NCI-H460 (cell line): ENCODE measurements at regions not wholly inside any gene's neighbourhood (a gene's known extent, or its start where the extent isn't known, plus 50 kb on each side); places are given as distances from the start of the nearest gene placed in this dataset.

ENCODE experiments used
- DNase-seq: peaks from one replicate; pipeline ENCODE4 v3.0.0-alpha.2; 2016; ENCODE audit warnings: low read depth; ENCODE audit errors: extremely low read depth

DNA sequence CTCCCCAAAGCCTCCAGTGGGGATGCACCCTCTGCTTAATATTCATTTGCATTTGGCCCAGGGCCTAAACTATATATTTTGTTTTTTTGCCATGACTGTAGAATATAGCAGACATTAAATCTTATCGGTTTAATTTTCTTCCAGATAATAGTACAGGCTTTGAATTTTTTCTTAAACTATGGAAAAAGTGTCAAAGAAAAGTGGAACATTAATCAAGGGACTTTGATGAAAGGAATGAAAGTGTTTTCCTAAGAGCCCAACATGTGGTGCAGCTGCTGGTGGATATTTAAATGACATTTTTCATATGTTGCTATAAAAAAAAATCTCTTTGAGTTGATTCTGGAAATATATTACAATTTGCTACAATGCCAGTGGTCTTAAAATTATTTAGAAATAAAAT is 346.8 kb downstream of the CYP26B1 start:
- no peak for DNase-seq

DNA sequence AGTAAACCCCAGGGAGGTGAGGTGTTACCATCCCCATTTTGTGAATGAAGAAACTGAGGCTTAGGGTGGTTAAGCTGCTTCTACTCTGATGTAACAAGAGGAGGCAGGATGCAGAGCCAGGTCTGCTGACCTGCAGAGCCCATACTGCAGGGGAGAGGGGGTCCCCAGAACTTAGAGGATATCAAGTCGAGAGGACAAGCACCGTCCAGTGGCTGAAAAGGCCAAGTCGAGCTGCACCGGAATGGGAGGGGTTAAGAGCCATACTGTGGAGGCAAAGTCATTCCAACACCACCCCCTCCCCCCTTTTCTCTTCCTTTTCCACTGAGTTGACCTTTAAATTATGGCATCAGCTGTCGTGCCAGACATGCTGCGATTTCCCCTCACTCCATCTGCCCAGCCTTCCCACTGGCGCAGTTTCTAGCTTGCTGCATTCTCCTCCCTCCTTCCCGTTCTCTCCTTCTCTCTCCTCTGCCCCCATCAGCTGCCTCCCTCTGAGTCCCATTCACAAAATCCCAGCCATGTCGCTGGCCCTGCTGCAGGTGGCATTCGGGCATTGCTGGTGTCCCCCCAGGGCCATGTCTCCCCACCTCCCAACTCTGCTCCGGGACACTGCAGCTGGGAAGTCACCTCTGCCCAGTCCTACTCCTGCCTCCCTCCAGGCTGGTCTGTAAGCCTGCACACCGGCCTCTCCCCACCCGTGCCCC is 346.9 kb downstream of the DYSF start:
- DNase-seq: no peak

DNA sequence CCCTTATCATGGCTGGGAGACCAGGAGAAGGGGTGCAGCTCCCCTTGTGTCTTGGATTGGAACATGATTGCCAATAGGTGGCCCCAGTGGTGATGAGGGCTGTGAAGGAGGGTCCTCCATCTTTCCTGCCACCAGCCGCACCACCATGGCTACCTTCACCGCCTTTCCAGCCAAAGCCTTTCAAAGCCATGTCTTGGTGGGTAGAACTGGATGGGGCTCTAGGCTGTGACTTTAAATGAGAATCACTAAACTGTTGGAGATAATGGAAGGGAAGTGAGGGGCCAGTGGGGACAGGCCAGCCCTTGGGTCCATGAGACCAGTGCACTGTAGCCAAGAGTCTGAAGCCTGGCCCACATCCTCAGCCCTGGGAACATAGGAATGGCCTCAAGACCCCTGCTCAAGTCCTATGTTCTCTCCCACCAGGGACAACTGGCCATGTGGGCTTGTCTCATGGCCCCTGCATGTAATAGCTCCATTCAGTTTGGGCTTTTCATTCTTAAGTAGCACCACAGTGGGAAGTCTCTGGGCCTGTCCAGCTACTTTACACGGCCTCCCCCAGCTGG is 345.7 kb downstream of the DYSF start:
- DNase-seq: no peak

DNA sequence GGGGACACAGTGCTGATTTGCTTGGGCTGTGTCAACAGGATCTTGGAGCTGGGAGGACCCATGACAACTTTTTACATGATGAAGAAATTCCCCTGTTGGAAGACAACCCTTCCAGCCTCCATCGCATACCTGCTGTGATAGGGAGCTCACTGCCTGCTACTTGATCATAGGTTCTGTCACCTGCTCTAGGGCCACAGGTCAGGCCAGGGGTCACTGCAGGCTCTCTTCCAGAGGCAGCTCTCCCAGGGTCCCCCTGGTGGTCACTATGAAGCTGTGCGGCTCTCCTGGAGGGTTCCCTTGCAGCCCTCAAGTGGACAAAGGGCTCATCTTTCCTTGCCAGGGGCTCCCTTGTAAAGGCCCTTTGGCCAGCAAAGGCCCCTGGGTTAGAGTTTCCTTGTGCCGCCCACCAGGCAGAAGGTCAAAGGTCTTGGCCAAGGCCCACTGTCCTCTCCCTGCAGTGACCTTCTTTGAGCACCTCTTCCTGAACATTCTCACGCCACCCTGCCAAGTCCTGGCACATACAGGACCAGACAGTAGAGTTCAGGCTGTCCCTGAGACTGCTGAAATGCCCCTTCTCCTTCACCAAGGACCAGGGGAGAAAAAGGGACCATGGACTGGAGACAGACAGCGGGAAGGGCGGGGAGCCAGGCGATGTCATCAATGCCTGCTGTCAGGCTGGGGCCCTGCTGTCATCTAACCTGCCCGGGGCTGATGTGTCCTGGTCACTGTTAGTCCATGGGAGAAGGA is 345.1 kb downstream of the DYSF start:
- DNase-seq: peak; percentile 22

DNA sequence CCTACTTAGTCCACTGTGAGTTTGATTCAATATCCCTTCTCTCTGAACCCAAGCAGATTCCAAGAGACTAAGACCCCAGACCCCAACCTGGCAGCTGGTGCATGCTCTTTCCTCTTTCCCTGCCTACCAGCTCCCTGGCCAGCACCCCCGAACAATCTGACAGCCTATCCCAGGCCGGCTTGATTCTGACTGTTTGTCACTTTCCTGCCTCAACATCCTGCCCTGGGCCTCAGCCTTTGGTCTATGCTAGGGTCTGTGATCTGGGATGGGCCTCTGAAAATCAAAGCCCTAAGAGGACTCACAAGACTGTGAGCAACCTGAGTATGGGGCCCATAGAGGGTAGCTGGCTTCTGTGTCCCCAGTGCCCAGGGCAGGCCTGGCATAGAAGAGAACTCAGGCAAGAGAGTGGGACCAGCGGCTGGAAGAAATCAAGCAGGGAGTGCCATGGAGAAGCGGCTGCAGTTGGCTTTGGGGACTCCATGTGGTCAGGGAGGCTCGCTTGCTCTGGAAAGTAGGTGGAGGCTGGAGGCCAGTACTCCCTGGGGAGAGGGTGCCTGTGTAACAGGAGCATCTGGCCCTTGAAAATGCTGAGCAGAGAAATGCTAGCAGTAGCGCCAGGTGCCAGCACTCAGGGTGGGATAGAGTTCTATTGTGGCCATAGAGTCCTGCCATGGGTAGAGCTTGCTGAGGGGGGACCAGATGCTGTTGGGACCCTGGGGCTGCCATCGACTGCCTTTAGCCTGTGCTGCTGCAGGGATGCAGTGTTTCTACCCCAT is 343.9 kb downstream of the DYSF start:
- no peak for DNase-seq

DNA sequence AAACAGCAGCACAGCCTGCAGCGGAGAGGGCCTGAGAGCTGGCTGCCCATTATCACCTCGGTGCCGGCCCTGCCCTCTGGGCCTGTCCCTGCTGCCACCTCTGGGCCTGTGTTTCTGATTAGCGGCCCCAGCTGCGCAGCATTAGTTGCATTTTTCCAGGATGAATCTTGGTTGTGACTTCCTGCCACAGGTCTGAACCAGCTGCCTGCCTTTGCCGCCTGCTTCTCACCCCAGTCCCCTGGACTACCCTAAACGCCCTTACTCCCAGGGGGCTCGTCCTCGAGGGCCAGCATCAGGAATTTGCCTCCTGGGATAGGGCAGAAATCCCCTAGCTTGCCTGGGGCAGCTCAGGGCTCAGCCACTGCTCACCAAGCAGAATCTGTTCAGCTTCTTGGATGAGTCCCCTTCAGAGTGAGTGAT is 342.8 kb downstream of the DYSF start:
- no peak for DNase-seq

DNA sequence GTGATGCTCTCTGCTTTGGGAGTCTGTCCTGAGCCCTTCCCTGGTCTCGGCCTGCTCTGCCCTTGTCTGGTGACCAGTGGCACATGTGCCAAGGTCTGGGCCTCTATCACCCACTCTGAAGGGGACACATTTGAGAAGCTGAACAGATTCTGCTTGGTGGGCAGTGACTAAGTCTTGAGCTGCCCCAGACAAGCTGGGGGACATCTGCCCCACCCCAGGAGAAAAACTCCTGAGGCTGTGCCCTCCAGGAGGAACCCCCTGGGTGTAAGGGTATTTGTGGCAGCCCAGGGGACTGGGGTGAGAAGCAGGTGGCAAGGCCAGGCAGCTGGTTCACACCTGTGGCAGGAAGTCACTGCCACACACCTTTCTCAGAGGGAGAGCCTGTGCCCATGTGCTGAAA is 342.1 kb downstream of the DYSF start:
- DNase-seq: no peak

DNA sequence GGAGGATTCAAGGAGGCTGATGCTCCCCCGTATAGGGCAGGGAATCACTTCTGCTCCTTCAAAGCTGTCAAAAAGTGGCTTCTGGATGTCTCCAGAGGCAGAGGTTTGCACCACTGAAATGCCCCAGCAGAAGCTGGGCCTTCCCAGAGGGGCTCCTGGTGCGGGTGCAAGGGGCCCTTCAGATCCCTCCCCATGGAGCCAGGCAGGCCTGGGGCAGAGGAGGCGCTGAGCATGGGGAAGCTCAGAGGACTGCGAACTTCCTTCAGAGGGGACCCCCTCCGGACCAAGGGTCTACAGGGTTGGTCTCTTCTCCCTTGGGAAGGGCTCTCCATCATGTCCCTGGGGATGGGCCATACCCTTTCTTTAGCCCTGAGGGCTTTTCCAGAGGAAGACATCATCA is 341.2 kb downstream of the DYSF start:
- no peak for DNase-seq

DNA sequence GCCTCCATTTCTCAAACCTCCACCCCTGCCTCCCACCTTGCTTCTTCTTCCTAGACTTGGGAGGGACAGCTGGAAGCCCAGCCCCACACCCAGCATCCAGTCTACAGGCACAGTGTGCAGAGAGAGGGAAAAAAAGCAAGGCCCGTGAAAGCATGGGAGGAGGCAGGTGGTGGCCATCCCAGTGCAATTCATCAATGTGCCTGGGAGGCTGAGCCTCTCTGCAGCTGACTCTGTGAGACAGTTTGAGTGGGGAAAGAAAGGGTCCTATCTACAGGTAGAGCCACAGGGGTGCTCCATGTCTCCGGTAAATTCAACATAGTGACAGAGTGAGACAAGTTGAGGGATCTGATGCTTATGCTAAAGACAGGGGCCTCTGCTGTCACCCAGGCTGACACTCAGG is 340.6 kb downstream of the DYSF start:
- DNase-seq: no peak

DNA sequence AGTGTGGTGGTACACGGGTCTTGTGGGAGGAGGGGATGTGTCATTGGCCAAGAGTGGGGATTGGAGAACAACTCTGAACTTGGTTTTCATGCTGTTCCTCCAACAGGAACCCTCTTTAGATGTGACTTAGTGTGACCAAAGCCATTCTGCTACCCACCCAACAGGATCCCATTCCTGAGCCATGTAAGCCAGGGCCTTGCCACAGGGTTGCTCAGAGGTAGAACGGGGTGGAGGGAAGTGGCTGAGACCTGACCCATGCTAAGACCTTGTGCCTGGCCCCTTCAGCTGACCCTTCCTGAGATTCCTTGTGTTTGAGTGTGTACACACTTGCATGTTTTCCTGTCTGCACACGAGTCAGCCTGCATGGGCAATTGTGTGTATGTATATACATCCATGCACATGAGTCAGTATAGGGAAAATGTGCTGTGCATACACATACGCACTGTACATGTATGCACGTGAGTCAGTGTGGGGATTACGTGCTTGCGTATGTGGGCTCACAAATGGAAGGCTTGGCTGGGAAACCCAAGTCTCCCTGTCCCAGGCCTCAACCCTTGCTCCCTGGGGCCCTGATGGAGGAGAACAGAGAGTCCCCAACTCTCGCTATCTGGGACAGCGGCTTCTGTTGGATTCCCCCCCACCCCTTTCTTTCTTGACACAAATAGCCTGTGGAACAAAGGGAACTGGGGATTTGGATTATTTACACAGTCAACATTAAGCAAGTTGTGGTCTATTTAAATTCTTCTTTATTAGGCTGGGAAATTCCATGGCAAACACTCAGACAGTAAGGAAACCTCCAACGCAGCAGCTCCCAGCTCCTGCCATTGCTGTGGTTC is 339.8 kb downstream of the DYSF start:
- DNase-seq: no peak

DNA sequence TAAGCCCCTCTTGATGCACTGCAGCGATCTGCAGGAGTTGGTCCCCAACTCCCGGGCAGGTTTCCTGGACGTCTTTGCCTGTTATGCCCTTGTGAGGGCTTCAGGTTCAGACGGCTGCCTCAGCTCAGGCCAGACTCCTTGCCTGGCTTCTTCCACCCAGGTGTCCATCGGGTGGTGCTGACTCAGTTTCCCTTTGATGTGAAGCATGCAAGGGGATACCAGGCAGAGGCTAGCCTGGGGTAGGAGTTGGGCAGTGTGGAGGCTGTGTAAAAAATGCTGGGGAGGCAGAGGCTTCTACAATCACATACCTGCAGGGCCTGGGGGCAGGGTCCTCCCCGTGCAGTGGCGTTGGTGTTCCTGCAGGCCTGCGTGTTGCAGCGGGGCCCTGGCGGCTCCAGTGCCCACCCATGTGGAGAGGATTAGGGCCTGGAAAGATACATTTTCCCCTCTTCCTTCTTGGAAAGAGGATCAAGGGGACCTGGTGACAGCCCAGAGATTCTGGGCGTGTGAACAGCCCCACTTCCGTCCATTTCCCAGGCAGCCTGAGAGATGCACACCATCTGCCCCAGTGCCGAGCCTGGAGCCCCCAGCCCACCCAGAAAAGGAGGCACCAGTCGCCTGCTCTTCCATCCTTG is 338.3 kb downstream of the DYSF start:
- no peak for DNase-seq

DNA sequence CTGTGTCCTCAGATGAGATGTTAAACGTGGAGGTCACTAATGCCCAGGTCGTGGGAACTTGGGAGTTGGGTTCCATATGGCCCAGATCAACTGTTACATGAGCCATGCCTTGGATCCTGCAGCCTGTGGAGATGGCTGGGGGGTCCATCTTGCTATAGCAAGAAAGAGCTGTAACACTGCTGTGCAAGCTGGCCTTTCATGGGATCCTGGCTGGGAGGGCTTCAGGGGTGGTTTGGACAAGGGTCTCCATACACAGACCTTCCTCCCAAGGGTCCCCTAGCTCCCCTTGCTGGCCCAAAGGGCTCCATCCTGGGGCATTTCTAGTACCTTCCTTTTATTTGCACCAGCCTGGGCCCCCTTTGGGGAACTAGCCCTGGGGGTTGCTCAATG is 337.7 kb downstream of the DYSF start:
- no peak for DNase-seq

DNA sequence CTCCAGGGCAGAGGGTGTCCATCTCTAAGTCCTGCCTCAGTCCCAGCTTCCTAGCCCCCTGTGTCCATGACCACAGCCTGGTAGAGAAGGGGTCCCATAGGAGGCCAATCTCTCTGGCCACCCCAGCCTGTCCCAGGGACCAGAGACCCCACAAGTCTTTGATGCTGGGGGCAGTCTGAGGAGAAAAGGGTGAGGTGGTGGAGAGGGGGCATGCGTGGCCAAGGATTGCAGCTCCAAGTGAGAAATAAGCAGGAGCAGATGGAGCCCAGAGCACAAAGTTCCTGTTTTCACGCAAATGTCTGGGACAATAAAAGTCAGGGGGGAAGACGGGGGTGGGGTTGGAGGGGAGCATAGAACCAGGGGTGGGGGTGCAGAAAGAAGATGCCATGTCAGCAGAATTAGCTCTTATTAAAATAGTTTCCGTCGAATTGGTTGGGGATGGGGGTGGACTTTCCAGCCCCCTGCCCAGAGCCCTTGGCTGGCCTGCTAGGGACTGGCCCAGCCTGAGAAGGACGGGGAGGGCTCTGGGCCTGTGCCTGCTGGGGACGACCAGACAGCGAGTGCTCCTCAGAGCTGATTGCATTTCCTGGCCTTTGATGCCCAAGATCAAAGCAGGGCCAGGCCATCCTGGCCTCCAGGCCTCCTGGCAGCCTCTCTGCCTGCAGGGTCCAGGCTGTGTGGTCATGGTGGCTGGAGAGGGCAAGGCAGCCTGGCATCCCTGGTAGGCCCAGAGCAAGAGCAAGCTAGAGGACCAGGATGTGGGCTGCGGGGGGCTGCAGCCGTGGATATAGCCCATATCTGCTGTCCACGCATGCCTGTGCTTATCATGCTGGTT is 337.1 kb downstream of the DYSF start:
- DNase-seq: no peak

DNA sequence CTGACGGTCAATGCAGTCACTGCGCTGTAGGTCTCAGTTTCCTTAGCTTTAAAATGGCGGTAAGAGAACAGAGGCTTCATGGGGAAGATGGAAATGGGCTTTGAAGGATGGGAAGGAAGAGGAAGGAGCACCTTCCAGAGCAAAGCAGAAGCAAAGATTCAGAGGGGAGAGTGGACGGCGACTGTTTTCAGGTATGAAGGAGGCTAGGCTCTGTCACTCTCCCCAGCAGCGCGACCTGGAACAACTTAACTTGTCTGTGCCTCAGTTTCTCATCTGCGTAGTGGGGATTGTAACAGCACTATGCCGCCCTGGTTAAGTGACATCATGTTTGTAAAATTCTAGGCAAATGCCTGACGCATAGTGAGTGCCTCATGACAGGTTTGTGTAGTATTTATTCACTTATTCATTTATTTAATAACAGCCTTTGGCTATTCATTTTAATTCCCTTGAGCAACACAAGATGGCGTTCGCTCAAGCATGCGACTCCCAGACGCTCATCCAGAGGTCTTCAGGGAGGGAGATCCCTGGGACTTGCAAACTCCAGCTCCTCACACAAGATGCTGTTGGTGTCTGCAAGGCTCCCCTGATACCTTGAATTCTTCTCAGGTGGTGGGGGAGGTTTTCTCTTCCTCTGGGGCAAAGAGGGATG is 336.3 kb downstream of the DYSF start:
- no peak for DNase-seq

DNA sequence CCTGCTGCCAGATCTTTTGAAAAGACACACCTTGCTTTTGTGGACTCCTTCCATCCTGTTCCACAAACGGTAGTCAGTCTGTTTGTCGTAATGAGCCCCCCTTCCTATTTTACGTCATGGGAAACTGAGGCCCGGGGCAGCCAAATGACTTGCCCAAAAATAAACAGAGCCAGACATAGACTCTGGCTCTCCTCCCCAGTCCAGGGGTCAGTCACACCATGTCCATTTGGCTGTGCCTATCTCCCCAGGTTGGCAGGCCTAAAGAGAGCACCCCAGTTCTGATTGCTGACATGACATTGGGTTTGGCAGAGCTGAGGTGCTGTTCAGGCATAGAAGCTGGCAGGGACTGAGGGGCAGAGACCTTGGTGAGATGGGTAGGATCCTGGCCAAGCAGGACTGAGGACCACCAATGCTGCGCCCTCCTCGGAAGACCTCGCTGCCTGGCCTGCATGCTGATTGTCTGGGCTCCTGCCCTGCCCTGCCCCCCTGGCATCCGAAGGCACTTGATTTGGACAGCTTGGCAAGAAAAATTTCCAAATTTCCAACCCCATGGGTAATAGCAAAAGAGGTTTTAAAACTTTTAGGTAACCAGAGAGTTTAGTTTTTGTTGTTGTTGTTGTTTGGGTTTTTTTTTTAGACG is 335.4 kb downstream of the DYSF start:
- no peak for DNase-seq

DNA sequence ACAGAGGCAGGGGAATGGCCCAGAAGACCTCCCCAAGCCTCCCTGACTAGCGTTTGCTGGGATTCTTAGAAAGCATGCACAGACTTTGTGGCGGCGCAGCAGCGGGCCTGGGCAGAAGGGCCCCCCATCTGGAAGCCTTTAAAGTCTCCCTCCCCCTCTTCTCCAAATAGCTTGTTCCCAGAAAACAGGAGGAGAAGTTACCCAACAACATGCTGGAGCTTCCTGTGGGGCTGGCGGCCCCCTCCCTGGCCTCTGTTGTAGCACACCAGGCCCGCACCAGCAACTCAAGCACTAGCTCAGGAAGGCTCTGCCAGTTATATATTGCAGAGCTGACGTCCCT is 334.8 kb downstream of the DYSF start:
- DNase-seq: no peak

DNA sequence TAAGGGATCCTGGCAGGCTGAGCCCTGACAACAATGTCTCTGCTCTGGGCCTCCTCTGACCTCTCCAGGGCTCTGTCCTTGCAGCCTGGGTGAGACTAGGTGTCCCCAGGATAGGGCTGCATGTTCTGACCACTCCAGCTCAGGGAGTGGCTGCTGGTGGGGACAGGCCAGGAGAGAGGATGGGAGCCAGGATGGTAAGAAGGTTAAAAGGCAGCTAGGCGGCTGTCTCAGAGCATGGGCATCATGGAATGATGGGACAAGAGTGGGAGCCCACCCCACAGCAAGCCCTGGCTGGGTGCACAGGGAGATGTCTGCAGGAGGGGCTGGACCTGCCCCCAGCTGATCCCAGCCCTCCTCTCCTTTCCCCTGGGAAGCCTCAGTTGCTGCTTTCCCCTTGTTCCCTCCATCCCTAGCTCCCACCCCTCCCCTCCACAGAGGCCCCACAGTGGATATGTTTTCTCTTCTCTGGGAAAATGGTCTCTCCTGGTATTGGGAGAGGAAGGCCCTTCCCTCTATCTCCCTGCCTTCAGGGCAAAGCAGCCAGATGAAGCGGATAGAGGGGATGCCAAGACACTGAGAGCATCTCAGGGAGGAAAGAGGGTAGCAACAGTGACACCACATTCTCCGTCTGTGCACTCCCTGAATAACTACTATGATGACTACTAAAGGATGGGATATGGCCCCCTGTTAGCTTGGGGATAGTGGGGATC is 334.3 kb downstream of the DYSF start:
- DNase-seq: no peak

DNA sequence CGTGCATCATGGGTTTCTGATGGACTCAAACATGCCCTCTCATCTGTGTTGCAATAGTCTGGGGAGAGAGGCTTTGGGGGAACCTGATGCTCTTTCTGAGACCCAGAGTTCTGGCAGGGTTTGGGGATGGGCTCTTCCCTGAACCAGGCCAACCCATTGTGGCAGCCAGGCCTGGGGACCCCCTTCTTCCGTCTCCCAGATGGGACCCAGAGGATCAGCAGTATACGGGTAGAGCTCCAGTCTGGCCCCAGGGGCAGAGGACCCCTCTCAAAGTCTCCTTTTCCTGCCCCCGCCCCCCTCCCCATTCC is 333.7 kb downstream of the DYSF start:
- no peak for DNase-seq
